ENCODE measurements at regions not wholly inside any gene's neighbourhood (a gene's known extent, or its start where the extent isn't known, plus 50 kb on each side); places are given as distances from the start of the nearest gene placed in this dataset.
"Not testable (repeated sequence)": the region's sequence is repeated elsewhere in the genome, so short reads cannot be mapped to it uniquely, and the experiment has no call there.

DNA sequence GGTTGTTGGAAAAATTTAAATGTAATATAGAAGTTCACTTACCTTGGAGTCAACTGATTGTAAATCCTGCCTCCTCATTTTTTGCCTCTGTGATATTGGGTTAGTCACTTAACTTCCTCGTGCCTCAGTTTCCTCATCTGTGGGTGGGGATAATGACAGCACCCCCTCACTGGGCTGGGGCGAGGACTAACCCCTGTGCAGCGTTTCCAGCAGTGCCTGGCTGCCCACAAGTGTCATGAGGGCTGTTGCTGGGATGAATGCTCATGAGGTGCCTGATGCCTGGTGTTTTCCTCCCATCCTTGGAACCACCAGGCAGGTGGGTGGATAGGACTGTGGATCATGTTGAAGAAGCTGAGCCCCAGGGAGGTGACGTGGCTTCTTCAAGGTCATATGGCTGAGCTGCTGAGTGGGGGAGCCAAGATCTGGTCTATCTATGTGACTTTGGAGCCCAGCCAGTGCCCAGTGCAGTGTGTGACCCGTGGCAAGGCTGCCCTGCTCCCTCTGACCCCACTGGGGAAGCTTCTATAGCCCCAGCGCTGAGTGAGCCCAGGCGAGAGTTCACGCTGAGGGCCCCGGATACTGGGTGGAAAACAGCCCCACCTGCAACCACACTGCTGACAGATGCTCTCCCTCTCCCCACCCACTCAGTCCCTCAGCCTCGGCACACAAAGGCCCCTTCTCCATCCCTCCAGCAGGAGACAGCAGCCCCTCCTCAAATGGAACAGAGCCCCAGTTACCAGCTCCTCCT, 446.0 kb downstream of the PTPRU start:
- no peak overlapping the region for H3K4me3 ChIP-seq (ENCODE audit: control insufficient read depth, low read depth, low read length)
- no peak for TF ChIP-seq CTCF (IDR thresholded peaks at IDR 0.05; ENCODE audit: control insufficient read depth, insufficient read depth, low read depth, low read length, missing control alignments)
- DNase-seq (ENCODE audit: low read depth), result no peak

- H3K4me3 ChIP-seq (ENCODE audit: control insufficient read depth, low read depth, low read length); DNase-seq (ENCODE audit: low read depth): not testable (repeated sequence)
These were observed 445.1 kb downstream of the PTPRU start for GRCh38 chr1:29681416-29681815.

DNA sequence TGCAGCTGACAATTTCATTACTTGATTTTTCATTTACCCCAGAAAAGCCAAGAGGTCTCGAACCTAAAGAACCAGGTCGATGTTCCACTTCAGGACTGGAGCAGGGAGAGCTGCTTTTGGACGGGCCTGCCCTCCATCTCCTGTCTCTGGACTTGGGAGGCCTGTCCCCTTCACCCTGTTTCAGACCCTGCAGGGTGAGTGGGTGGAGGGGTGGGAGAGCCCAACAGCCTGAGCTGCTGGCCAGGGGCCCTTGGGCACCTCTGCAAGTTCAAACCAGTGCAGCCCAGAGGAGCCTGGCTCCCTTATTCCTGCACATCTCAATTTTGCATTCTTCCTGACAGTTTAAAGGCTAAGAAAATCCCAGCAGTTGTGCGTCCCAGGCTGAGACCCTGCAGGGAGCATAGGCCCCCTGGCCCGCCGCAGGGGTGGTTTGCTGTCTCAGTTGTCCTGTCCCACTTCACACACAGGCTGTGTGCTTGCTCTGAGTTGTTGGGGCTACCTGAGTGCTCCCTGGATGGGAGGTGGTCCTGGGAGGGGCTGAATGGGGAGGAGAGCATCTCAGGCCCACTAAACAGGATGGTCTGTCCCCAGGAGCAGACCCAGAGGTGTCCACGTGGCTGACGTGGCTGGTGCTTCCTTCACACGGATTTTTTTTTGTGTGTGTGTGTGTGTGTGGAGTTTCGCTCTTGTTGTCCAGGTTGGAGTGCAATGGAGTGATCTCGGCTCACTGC, 443.7 kb downstream of the PTPRU start:
- DNase-seq (ENCODE audit: low read depth), result no peak
- no peak overlapping the region for H3K4me3 ChIP-seq (ENCODE audit: control insufficient read depth, low read depth, low read length)
- TF ChIP-seq CTCF (IDR thresholded peaks at IDR 0.05; ENCODE audit: control insufficient read depth, insufficient read depth, low read depth, low read length, missing control alignments), result no peak

DNA sequence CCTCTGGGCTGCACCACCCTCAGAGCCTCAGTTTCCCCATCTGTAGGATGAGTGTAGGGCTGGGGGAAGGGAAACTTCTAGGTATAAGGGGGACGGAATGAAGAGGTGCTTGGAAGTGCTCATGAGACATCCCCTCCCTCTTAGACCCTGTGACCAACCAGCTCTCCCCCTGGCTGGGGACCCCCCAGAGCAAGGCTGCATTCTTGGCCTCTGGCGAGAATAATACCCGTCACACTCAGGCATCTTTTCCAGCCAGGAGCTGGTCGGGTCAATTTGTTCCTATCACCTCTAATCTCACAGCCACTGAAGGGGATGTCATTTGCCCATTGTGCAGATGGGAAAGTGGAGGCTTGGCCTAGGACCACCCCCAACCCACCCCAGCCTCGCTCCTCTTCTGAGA, 443.0 kb downstream of the PTPRU start:
- DNase-seq (ENCODE audit: low read depth), result no peak
- no peak overlapping the region for H3K4me3 ChIP-seq (ENCODE audit: control insufficient read depth, low read depth, low read length)
- no peak for TF ChIP-seq CTCF (IDR thresholded peaks at IDR 0.05; ENCODE audit: control insufficient read depth, insufficient read depth, low read depth, low read length, missing control alignments)

DNA sequence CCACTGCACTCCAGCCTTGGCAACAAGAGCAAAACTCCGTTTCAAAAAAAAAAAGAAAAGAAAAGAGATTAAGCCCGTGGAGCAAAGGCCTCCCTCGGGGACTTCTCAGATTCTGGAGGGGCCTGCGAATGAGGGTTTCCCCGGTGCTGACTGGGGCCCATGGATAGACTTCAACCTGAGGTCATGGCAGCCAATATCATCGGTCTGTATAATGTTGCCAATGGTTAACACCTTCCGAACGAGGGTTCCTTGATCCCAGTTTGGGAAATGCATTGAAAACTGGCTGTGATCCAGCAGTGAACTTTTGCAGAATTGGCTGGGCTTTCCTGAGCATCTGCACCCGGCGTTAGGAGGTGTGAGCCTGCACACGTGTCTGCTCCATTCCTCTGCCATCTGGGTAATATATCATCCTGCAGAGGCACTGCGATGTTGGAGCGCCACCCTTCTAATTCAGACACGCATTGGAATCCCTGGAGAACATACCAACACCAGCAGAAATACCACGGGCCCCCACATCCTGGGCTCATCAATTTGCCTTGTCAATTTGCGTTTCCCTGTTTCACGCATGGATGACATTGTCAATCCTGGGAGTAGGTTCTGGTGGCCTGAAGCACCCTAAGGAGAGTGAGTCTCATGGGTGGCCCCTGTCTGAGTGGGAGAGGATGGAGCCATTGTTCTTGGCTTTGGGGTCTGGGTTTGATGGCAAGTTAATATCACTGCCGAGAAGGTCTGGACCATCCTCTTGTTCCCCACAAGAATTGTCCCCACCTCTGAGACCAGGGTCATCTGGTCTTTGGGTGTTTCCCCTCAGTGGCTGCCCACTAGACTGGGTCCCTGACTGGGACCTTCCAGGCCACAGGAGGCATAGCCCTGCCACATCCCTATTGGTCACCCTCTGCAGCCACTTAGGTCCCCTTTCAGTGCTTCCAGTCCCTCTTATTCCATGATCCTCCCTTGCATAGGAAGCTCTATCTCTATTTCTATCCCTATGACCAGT, 441.0 kb downstream of the PTPRU start:
- no peak for DNase-seq (ENCODE audit: low read depth)
- TF ChIP-seq CTCF (IDR thresholded peaks at IDR 0.05; ENCODE audit: control insufficient read depth, insufficient read depth, low read depth, low read length, missing control alignments), result no peak
- no peak overlapping the region for H3K4me3 ChIP-seq (ENCODE audit: control insufficient read depth, low read depth, low read length)

- H3K4me3 ChIP-seq (ENCODE audit: control insufficient read depth, low read depth, low read length), result no peak overlapping the region
These were observed 440.2 kb downstream of the PTPRU start for GRCh38 chr1:29676496-29676895.

More at GRCh38 chr1:29676496-29676895, 440.2 kb downstream of the PTPRU start:
- DNase-seq (ENCODE audit: low read depth), result no peak
- no peak for TF ChIP-seq CTCF (IDR thresholded peaks at IDR 0.05; ENCODE audit: control insufficient read depth, insufficient read depth, low read depth, low read length, missing control alignments)

Data from AG09309 (cell line).